K562 (cell line): ENCODE measurements at regions not wholly inside any gene's neighbourhood (a gene's known extent, or its start where the extent isn't known, plus 50 kb on each side); places are given as distances from the start of the nearest gene placed in this dataset.

ENCODE experiments used
- ATAC-seq: fragments of 200-7000 bp; cut with Tn5 transposase; 3 replicates; pipeline ENCODE4 v1.9.1; 2020; ENCODE audit warnings: moderate library complexity
- BruUV-seq: library from RNA; stranded (reverse); fragments of 400-500 nt; replicated peaks from 2 replicates; lab custom pipeline; 2021; lab: Mats Ljungman, UMichigan
- CTCF ChIA-PET: fragments of 300-600 bp; formaldehyde crosslinking; extraction: SDS; loops from one replicate; lab custom pipeline; 2021; ENCODE audit warnings: low intra/inter-chr PET ratio; lab: Yijun Ruan, JAX
- POLR2A ChIA-PET: fragments of 300-600, 350-650 bp; sonication (Branson Sonifier 250); formaldehyde crosslinking; extraction: SDS; loops from one replicate; lab custom pipeline; 2021; ENCODE audit warnings: antibody characterized with exemption, inconsistent platforms; lab: Yijun Ruan, JAX
- DNase-seq, 4 experiments: peaks; one replicate each; pipeline versions ENCODE4 v3.0.0 to v3.0.0-alpha.2; 2011 to 2018; ENCODE audit warnings: low spot score in 3 of 4, mixed read lengths in 3 of 4; ENCODE audit errors: extremely low read depth in 1 of 4
- FAIRE-seq: peaks from 2 replicates; lab custom pipeline; 2011; peaks lifted over from hg19 to GRCh38; lab: Jason Lieb, UNC
- H2AFZ ChIP-seq: 2 replicates; pipeline ENCODE4 v1.6.0; 2011; ENCODE audit warnings: low read depth, low read length, control low read depth, inconsistent platforms
- H3K27ac ChIP-seq: fragments of 200-600 bp; 3 replicates; pipeline ENCODE4 v1.8.0; 2011; ENCODE audit warnings: low read depth, mild to moderate bottlenecking, control low read depth, inconsistent platforms, low read length, moderate library complexity, mixed read lengths; ENCODE audit errors: extremely low read depth
- H3K27me3 ChIP-seq, 2 experiments: fragments of 300-600 bp in 1 of 2; 2 replicates in 1 of 2; 3 replicates in 1 of 2; pipeline versions ENCODE4 v1.6.0 to v1.8.0; 2011; ENCODE audit warnings: inconsistent platforms in 2 of 2, low read length in 2 of 2, mild to moderate bottlenecking in 1 of 2, mixed read lengths in 1 of 2, moderate library complexity in 1 of 2; ENCODE audit not compliant: control insufficient read depth in 2 of 2, insufficient read depth in 2 of 2
- H3K36me3 ChIP-seq: fragments of 300-600 bp; 3 replicates; pipeline ENCODE4 v1.8.0; 2011; ENCODE audit warnings: mild to moderate bottlenecking, low read length, inconsistent platforms; ENCODE audit not compliant: control insufficient read depth, insufficient read depth
- H3K4me1 ChIP-seq, 2 experiments: fragments of 200-600 bp in 1 of 2; replicated peaks in 1 of 2; 2 replicates in 1 of 2; 3 replicates in 1 of 2; pipeline versions ENCODE4 v1.5.1 to v1.8.0; 2011; ENCODE audit warnings: inconsistent platforms in 2 of 2, low read length in 2 of 2, mild to moderate bottlenecking in 1 of 2, mixed read lengths in 1 of 2, moderate library complexity in 1 of 2; ENCODE audit not compliant: control insufficient read depth in 2 of 2, insufficient read depth in 2 of 2
- H3K4me2 ChIP-seq: 2 replicates; pipeline ENCODE4 v1.6.1; 2011; ENCODE audit warnings: low read length, control low read depth, inconsistent platforms, mixed read lengths; ENCODE audit not compliant: insufficient read depth
- H3K4me3 ChIP-seq: fragments of 200-600 bp; sonication (generic), shearing (Covaris generic); 2 replicates; pipeline ENCODE4 v1.5.1; 2016; ENCODE audit warnings: control low read depth, inconsistent platforms
- H3K79me2 ChIP-seq: fragments of 200-600 bp; 3 replicates; pipeline ENCODE4 v1.8.0; 2011; ENCODE audit warnings: low read length, inconsistent platforms; ENCODE audit not compliant: control insufficient read depth, insufficient read depth
- H3K9ac ChIP-seq, 2 experiments: 2 replicates each; pipeline versions ENCODE4 v1.6.0 to v1.6.1; 2011; ENCODE audit warnings: low read depth in 2 of 2, low read length in 2 of 2, control low read depth in 1 of 2, inconsistent platforms in 1 of 2, mild to moderate bottlenecking in 1 of 2, mixed read lengths in 1 of 2; ENCODE audit not compliant: insufficient read depth in 1 of 2
- H3K9me1 ChIP-seq: one replicate; pipeline ENCODE4 v1.6.0; 2011; ENCODE audit warnings: inconsistent platforms, mild to moderate bottlenecking, low read length, moderate library complexity; ENCODE audit not compliant: control insufficient read depth, insufficient read depth
- H3K9me3 ChIP-seq: replicated peaks from 2 replicates; pipeline ENCODE4 v1.5.1; 2011; ENCODE audit warnings: low read depth, low read length, inconsistent platforms; ENCODE audit not compliant: control insufficient read depth, insufficient read depth
- H4K20me1 ChIP-seq: replicated peaks from 2 replicates; pipeline ENCODE4 v1.6.1; 2011; ENCODE audit warnings: low read length, inconsistent platforms, mixed read lengths; ENCODE audit not compliant: control insufficient read depth, insufficient read depth
- ATF4 ChIP-seq: fragments of 450-650 bp; formaldehyde crosslinking; IDR thresholded peaks from 2 replicates; pipeline ENCODE4 v1.4.0; 2022; ENCODE audit warnings: mild to moderate bottlenecking, moderate library complexity
- FOXJ2 ChIP-seq: fragments of 200-800 bp; sonication (Bioruptor generic); IDR thresholded peaks from 2 replicates; pipeline ENCODE4 v1.6.1; 2016; ENCODE audit warnings: missing genetic modification characterization, missing compliant biosample characterization
- HNRNPL ChIP-seq: fragments of 200-400 bp; formaldehyde crosslinking; IDR thresholded peaks from 2 replicates; pipeline ENCODE4 v1.6.1; 2017; ENCODE audit warnings: low read depth, mild to moderate bottlenecking, low read length
- KAT8 ChIP-seq: fragments of 450-650 bp; IDR thresholded peaks from 2 replicates; pipeline ENCODE4 v1.6.1; 2016; ENCODE audit warnings: low read depth, mild to moderate bottlenecking
- NFIX ChIP-seq: fragments of 250-450 bp; sonication (Bioruptor Pico); IDR thresholded peaks from 2 replicates; pipeline ENCODE4 v1.4.0; 2020; ENCODE audit warnings: low read depth, mild to moderate bottlenecking, moderate library complexity
- NR2C1 ChIP-seq, 2 experiments: fragments of 450-650 bp; IDR thresholded peaks; 2 replicates each; pipeline ENCODE4 v1.6.1; 2017; ENCODE audit warnings: mild to moderate bottlenecking in 2 of 2, antibody characterized with exemption in 1 of 2, inconsistent platforms in 1 of 2, missing compliant biosample characterization in 1 of 2, missing genetic modification characterization in 1 of 2
- SP1 ChIP-seq: sonication (generic); formaldehyde crosslinking; IDR thresholded peaks from 2 replicates; pipeline ENCODE4 v1.8.1; 2022; ENCODE audit warnings: mild to moderate bottlenecking, missing genetic modification reagents
- SRSF7 ChIP-seq: fragments of 200-400 bp; formaldehyde crosslinking; optimal IDR thresholded peaks from 2 replicates; pipeline ENCODE3; 2017; ENCODE audit warnings: mild to moderate bottlenecking, low read depth, low read length
- ZNF695 ChIP-seq: fragments of 450-650 bp; formaldehyde crosslinking; IDR thresholded peaks from 2 replicates; pipeline ENCODE4 v1.4.0; 2020; ENCODE audit warnings: mild to moderate bottlenecking, moderate library complexity
- ZNF778 ChIP-seq: fragments of 450-650 bp; formaldehyde crosslinking; IDR thresholded peaks from 2 replicates; pipeline ENCODE4 v1.4.0; 2020; ENCODE audit warnings: mild to moderate bottlenecking, moderate library complexity
- WGBS: fragments of 100-300 bp; shearing (Covaris generic); methylation state at CpG from one replicate; pipeline ENCODE4 v1.1.6; 2016; ENCODE audit warnings: low coverage, mixed read lengths; ENCODE audit not compliant: insufficient coverage; ENCODE audit errors: missing lambda C conversion rate; 5-methylcytosine and 5-hydroxymethylcytosine counted together
- in situ Hi-C: fragments of 300-500 bp; cut with MboI; formaldehyde crosslinking; loops from 4 replicates; pipeline ENCODE4 v1.15.0; 2018; ENCODE audit warnings: inconsistent platforms, mixed read lengths
- intact Hi-C: fragments of 100-400 bp; cut with micrococcal nuclease; formaldehyde crosslinking; loops from 2 replicates; pipeline ENCODE4 v1.14.2; 2022
- TF ChIP-seq, protein P1 (sequence below): fragments of 450-650 bp; formaldehyde crosslinking; IDR thresholded peaks from 2 replicates; pipeline ENCODE4 v1.4.0; 2020; ENCODE audit warnings: mild to moderate bottlenecking, moderate library complexity

GRCh38 chr17:72189768-72190593, 69.2 kb downstream of the SOX9 start:
- no peaks in the 10 kb centered on the region for H3K36me3 ChIP-seq
- DNase-seq (no peak), ATAC-seq (no peak), FAIRE-seq (no peak)
- no peak overlapping the region for H2AFZ ChIP-seq
- no peaks in the 10 kb centered on the region for H3K27me3 ChIP-seq
- no peak overlapping the region for H3K4me3 ChIP-seq
- in situ Hi-C loops (no loop called here), intact Hi-C loops (no loop called here)
- H3K27ac ChIP-seq: no peak overlapping the region
- H3K4me2 ChIP-seq: no peak overlapping the region
- ChIA-PET POLR2A (no interaction called here), CTCF (no interaction called here)
- no peak overlapping the region for H3K9ac ChIP-seq
- 2% methylated on average over 5 of the region's 5 CpGs for WGBS
- H3K9me1 ChIP-seq: no peaks in the 10 kb centered on the region
- no peak for TF ChIP-seq ZNF695 (CRISPR knock-in tag)
- no peak for TF ChIP-seq FOXJ2 (tag)
- no peak for TF ChIP-seq SRSF7
- TF ChIP-seq NR2C1 (IDR thresholded peaks at IDR 0.05): no peak
- TF ChIP-seq NR2C1 (tag; IDR thresholded peaks at IDR 0.05): no peak
- no peak for TF ChIP-seq ATF4 (CRISPR knock-in tag)
- no peak for TF ChIP-seq NFIX (CRISPR knock-in tag)
- TF ChIP-seq SP1 (CRISPR knock-in tag): no peak
- TF ChIP-seq, protein P1, sequence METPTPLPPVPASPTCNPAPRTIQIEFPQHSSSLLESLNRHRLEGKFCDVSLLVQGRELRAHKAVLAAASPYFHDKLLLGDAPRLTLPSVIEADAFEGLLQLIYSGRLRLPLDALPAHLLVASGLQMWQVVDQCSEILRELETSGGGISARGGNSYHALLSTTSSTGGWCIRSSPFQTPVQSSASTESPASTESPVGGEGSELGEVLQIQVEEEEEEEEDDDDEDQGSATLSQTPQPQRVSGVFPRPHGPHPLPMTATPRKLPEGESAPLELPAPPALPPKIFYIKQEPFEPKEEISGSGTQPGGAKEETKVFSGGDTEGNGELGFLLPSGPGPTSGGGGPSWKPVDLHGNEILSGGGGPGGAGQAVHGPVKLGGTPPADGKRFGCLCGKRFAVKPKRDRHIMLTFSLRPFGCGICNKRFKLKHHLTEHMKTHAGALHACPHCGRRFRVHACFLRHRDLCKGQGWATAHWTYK (CRISPR knock-in tag): no peak
- no peak for TF ChIP-seq HNRNPL
- no peak for TF ChIP-seq KAT8
- no peak for TF ChIP-seq ZNF778 (CRISPR knock-in tag)
- no peaks in the 10 kb centered on the region for H3K79me2 ChIP-seq
- no peaks in the 10 kb centered on the region for H3K9me3 ChIP-seq
- H4K20me1 ChIP-seq: no peaks in the 10 kb centered on the region
- no peaks in the 10 kb centered on the region for H3K4me1 ChIP-seq
- BruUV-seq: no TSS peak
